Hepatocyte (in vitro differentiated cells): ENCODE measurements at regions not wholly inside any gene's neighbourhood (a gene's known extent, or its start where the extent isn't known, plus 50 kb on each side); places are given as distances from the start of the nearest gene placed in this dataset.

Source experiments
- DNase-seq: peaks from one replicate; pipeline ENCODE4 v3.0.0-alpha.2; 2016; ENCODE audit warnings: low spot score
- H2AFZ ChIP-seq: fragments of 200-600 bp; sonication (generic); 2 replicates; pipeline ENCODE4 v1.6.0; 2016; ENCODE audit warnings: antibody characterized with exemption, mild to moderate bottlenecking
- H3K27ac ChIP-seq: fragments of 200-600 bp; sonication (generic); 2 replicates; pipeline ENCODE4 v1.5.1; 2016; ENCODE audit warnings: mild to moderate bottlenecking
- H3K27me3 ChIP-seq: fragments of 200-600 bp; sonication (generic); 2 replicates; pipeline ENCODE4 v1.6.1; 2016
- H3K36me3 ChIP-seq: fragments of 200-600 bp; sonication (generic); replicated peaks from 2 replicates; pipeline ENCODE4 v1.5.1; 2016; ENCODE audit warnings: low read depth; ENCODE audit not compliant: insufficient read depth
- H3K4me1 ChIP-seq: fragments of 200-600 bp; sonication (generic); 2 replicates; pipeline ENCODE4 v1.5.1; 2016; ENCODE audit warnings: mild to moderate bottlenecking, moderate library complexity; ENCODE audit not compliant: insufficient read depth
- H3K4me2 ChIP-seq: fragments of 200-600 bp; sonication (generic); 2 replicates; pipeline ENCODE4 v1.6.0; 2016
- H3K4me3 ChIP-seq: fragments of 200-600 bp; sonication (generic); 2 replicates; pipeline ENCODE4 v1.5.1; 2016; ENCODE audit warnings: mild to moderate bottlenecking
- H3K79me2 ChIP-seq: fragments of 200-600 bp; sonication (generic); 2 replicates; pipeline ENCODE4 v1.6.0; 2017; ENCODE audit warnings: mild to moderate bottlenecking
- H3K9me2 ChIP-seq: fragments of 200-600 bp; sonication (generic); replicated peaks from 2 replicates; pipeline ENCODE4 v1.6.0; 2017; ENCODE audit warnings: mild to moderate bottlenecking; ENCODE audit not compliant: insufficient read depth
- H3K9me3 ChIP-seq: fragments of 200-600 bp; sonication (generic); 2 replicates; pipeline ENCODE4 v1.5.1; 2016; ENCODE audit warnings: low read depth, mild to moderate bottlenecking
- H4K20me1 ChIP-seq: fragments of 200-600 bp; sonication (generic); 2 replicates; pipeline ENCODE4 v1.6.0; 2016; ENCODE audit warnings: mild to moderate bottlenecking; ENCODE audit not compliant: insufficient read depth, poor library complexity, severe bottlenecking
- EZH2 ChIP-seq: fragments of 200-600 bp; sonication (generic); IDR thresholded peaks from 2 replicates; pipeline ENCODE4 v1.6.1; 2016; ENCODE audit warnings: antibody characterized with exemption, mild to moderate bottlenecking, borderline replicate concordance
- EZH2phosphoT487 ChIP-seq: fragments of 200-600 bp; sonication (generic); IDR thresholded peaks from one replicate; pipeline ENCODE4 v1.6.1; 2018; ENCODE audit warnings: antibody characterized with exemption, mild to moderate bottlenecking, low read depth, moderate library complexity; ENCODE audit not compliant: unreplicated experiment, severe bottlenecking
- WGBS: methylation state at CpG from one replicate; pipeline ENCODE4 v1.1.6; 2016; ENCODE audit warnings: low lambda C conversion rate; ENCODE audit errors: missing lambda C conversion rate; 5-methylcytosine and 5-hydroxymethylcytosine counted together
- TF ChIP-seq, protein P1 (sequence below): fragments of 200-600 bp; sonication (generic); IDR thresholded peaks from 2 replicates; pipeline ENCODE4 v1.5.1; 2016; ENCODE audit warnings: antibody characterized with exemption, mild to moderate bottlenecking; ENCODE audit not compliant: poor library complexity

DNA sequence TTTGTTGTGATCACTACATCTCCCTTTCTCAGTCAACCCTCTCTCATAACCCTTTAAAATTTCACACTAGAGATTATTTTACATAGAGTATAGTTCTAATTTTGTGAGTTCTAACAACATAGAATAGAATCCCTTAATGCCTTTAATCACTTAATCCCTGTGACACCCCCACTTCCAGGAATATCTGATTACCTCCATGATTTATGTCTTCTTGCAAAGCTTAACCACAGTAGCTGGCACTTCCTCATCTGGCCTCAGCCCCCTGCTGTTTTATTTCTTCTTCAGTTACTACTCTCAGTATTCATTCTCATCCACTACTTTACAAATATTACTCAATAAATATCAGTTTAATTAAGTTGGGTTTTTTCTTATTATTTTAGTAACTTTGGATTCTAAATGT is 340.9 kb downstream of the CENPC start:
- H3K27me3 ChIP-seq, result no peaks in the 10 kb centered on the region
- no peaks in the 10 kb centered on the region for H3K9me2 ChIP-seq
- no peak overlapping the region for H2AFZ ChIP-seq
- no peaks in the 10 kb centered on the region for H3K4me1 ChIP-seq
- H3K4me2 ChIP-seq, result no peak overlapping the region
- TF ChIP-seq EZH2 (no peak), EZH2phosphoT487 (no peak)
- TF ChIP-seq, protein P1, sequence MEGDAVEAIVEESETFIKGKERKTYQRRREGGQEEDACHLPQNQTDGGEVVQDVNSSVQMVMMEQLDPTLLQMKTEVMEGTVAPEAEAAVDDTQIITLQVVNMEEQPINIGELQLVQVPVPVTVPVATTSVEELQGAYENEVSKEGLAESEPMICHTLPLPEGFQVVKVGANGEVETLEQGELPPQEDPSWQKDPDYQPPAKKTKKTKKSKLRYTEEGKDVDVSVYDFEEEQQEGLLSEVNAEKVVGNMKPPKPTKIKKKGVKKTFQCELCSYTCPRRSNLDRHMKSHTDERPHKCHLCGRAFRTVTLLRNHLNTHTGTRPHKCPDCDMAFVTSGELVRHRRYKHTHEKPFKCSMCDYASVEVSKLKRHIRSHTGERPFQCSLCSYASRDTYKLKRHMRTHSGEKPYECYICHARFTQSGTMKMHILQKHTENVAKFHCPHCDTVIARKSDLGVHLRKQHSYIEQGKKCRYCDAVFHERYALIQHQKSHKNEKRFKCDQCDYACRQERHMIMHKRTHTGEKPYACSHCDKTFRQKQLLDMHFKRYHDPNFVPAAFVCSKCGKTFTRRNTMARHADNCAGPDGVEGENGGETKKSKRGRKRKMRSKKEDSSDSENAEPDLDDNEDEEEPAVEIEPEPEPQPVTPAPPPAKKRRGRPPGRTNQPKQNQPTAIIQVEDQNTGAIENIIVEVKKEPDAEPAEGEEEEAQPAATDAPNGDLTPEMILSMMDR, result no peak
- no peak overlapping the region for H3K27ac ChIP-seq
- H3K4me3 ChIP-seq, result no peak overlapping the region
- DNase-seq, result no peak
- no peaks in the 10 kb centered on the region for H3K9me3 ChIP-seq
- H3K79me2 ChIP-seq, result no peaks in the 10 kb centered on the region
- no peaks in the 10 kb centered on the region for H3K36me3 ChIP-seq
- H4K20me1 ChIP-seq, result no peaks in the 10 kb centered on the region

GRCh38 chr4:67201334-67201733 is 344.0 kb downstream of the CENPC start:
- TF ChIP-seq EZH2phosphoT487, result no peak
- TF ChIP-seq EZH2, result no peak
- TF ChIP-seq, protein P1, result no peak
- H3K9me2 ChIP-seq, result no peaks in the 10 kb centered on the region
- WGBS, result 92% methylated on average over 3 of the region's 3 CpGs

GRCh38 chr4:67198727-67199126 is 346.6 kb downstream of the CENPC start:
- DNase-seq, result peak; percentile 63

More at GRCh38 chr4:67201334-67201733, 344.0 kb downstream of the CENPC start:
- H2AFZ ChIP-seq, result no peak overlapping the region
- H3K4me3 ChIP-seq, result no peak overlapping the region
- H3K4me1 ChIP-seq, result no peaks in the 10 kb centered on the region
- no peaks in the 10 kb centered on the region for H3K27me3 ChIP-seq
- no peaks in the 10 kb centered on the region for H3K9me3 ChIP-seq
- H3K79me2 ChIP-seq, result no peaks in the 10 kb centered on the region
- DNase-seq, result no peak
- no peaks in the 10 kb centered on the region for H4K20me1 ChIP-seq
- no peak overlapping the region for H3K27ac ChIP-seq
- no peaks in the 10 kb centered on the region for H3K36me3 ChIP-seq
- no peak overlapping the region for H3K4me2 ChIP-seq

More at GRCh38 chr4:67198727-67199126, 346.6 kb downstream of the CENPC start:
- Histone ChIP-seq H3K9me3 (no peaks in the 10 kb centered on the region), H3K9me2 (no peaks in the 10 kb centered on the region), H3K27me3 (no peaks in the 10 kb centered on the region), H4K20me1 (no peaks in the 10 kb centered on the region), H3K4me1 (no peaks in the 10 kb centered on the region), H3K4me2 (no peak overlapping the region), H3K36me3 (no peaks in the 10 kb centered on the region), H3K79me2 (no peaks in the 10 kb centered on the region), H2AFZ (no peak overlapping the region), H3K4me3 (no peak overlapping the region), H3K27ac (no peak overlapping the region)
- 21% methylated on average over 2 of the region's 2 CpGs for WGBS
- no peak for TF ChIP-seq EZH2
- no peak for TF ChIP-seq EZH2phosphoT487
- TF ChIP-seq, protein P1, result peak; percentile 58
